ENCODE measurements at regions not wholly inside any gene's neighbourhood (a gene's known extent, or its start where the extent isn't known, plus 50 kb on each side); places are given as distances from the start of the nearest gene placed in this dataset.

GRCh38 chr19:29422486-29423085, 103.2 kb upstream of the VSTM2B start:
- TF ChIP-seq REST (IDR thresholded peaks at IDR 0.05; ENCODE audit: insufficient read depth in 1 of 2, low read depth in 2 of 2, low read length in 2 of 2) (no peak), TAF1 (IDR thresholded peaks at IDR 0.05; ENCODE audit: borderline replicate concordance, insufficient read depth, low read length) (no peak)

Data from PFSK-1 (cell line).